Astrocyte (in vitro differentiated cells and primary cell): ENCODE measurements at regions not wholly inside any gene's neighbourhood (a gene's known extent, or its start where the extent isn't known, plus 50 kb on each side); places are given as distances from the start of the nearest gene placed in this dataset.

Source experiments
- CTCF ChIP-seq: IDR thresholded peaks from 2 replicates; pipeline ENCODE4 v1.5.1; 2011; ENCODE audit warnings: low read depth, mild to moderate bottlenecking, inconsistent platforms, low read length, moderate library complexity; ENCODE audit not compliant: insufficient read depth
- EZH2 ChIP-seq: IDR thresholded peaks from 2 replicates; pipeline ENCODE4 v1.6.1; 2012; ENCODE audit warnings: mild to moderate bottlenecking, low read length, inconsistent platforms; ENCODE audit not compliant: insufficient read depth

GRCh38 chr4:136524039-136524438 is 1008.3 kb downstream of the PCDH18 start:
- TF ChIP-seq CTCF: no peak
- TF ChIP-seq EZH2: no peak
